Skeletal muscle satellite cell (primary cell): ENCODE measurements at regions not wholly inside any gene's neighbourhood (a gene's known extent, or its start where the extent isn't known, plus 50 kb on each side); places are given as distances from the start of the nearest gene placed in this dataset.

Source experiments
- H3K27me3 ChIP-seq: 2 replicates; pipeline ENCODE4 v1.7.0; 2013; ENCODE audit warnings: low read length; ENCODE audit not compliant: control insufficient read depth, insufficient read depth
- H3K36me3 ChIP-seq: 2 replicates; pipeline ENCODE4 v1.7.0; 2013; ENCODE audit warnings: mild to moderate bottlenecking, control low read depth, low read length; ENCODE audit not compliant: insufficient read depth
- H3K4me1 ChIP-seq: 2 replicates; pipeline ENCODE4 v1.7.0; 2013; ENCODE audit warnings: low read length; ENCODE audit not compliant: control insufficient read depth, insufficient read depth
- H3K4me2 ChIP-seq: 2 replicates; pipeline ENCODE4 v1.7.0; 2013; ENCODE audit warnings: mild to moderate bottlenecking, low read length
- H3K4me3 ChIP-seq: 2 replicates; pipeline ENCODE4 v1.7.0; 2013; ENCODE audit warnings: low read length
- H3K9ac ChIP-seq: 2 replicates; pipeline ENCODE4 v1.7.0; 2013; ENCODE audit warnings: mild to moderate bottlenecking, low read depth, low read length, moderate library complexity
- H3K9me3 ChIP-seq: replicated peaks from 2 replicates; pipeline ENCODE4 v1.7.0; 2013; ENCODE audit warnings: mild to moderate bottlenecking, control low read depth, low read length

DNA sequence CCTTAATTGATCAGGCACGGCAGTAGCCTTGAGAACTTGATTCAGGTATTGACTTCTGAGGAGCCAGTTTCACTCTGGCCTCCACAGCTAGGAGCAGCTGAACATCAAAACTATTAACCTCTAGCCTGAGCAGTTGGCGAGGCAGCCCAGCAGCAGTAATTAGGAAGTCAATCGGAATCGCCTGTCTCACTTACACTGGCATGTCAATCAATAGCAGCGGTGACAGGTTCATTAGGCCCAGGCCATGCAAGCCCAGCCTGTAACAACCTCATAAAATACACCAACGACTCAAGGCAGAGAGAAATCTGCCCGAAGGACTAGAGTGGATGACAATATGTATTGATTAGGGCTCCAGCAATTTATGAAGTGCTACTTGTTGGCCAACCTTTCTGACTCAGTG lies 255.4 kb upstream of the SKOR2 start:
- Histone ChIP-seq H3K9ac (no peak overlapping the region), H3K4me1 (no peaks in the 10 kb centered on the region), H3K36me3 (no peaks in the 10 kb centered on the region), H3K4me3 (no peak overlapping the region), H3K27me3 (no peaks in the 10 kb centered on the region), H3K9me3 (no peaks in the 10 kb centered on the region), H3K4me2 (no peak overlapping the region)

DNA sequence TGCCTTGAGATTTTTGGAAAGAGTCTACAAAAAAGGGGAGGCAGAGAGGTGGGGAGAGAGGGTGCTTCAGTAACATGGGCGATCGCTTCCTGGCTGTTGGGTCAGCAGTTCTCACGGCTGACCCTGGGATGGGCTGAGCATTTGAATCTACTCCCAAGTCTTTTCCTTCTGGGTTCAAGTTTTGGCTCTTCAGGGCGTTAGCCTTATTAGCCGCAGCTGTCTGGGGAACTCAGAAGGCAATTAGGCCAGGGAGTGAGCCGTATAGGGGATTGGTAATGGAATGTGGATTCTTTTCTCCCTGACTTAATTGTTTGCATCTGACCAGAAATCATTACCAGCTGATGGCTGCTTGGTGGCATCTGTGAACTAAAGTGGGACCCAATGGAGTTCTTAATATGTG lies 250.5 kb upstream of the SKOR2 start:
- H3K9ac ChIP-seq: no peak overlapping the region
- H3K4me3 ChIP-seq: no peak overlapping the region
- no peaks in the 10 kb centered on the region for H3K4me1 ChIP-seq
- H3K9me3 ChIP-seq: no peaks in the 10 kb centered on the region
- no peaks in the 10 kb centered on the region for H3K27me3 ChIP-seq
- no peaks in the 10 kb centered on the region for H3K36me3 ChIP-seq
- no peak overlapping the region for H3K4me2 ChIP-seq

DNA sequence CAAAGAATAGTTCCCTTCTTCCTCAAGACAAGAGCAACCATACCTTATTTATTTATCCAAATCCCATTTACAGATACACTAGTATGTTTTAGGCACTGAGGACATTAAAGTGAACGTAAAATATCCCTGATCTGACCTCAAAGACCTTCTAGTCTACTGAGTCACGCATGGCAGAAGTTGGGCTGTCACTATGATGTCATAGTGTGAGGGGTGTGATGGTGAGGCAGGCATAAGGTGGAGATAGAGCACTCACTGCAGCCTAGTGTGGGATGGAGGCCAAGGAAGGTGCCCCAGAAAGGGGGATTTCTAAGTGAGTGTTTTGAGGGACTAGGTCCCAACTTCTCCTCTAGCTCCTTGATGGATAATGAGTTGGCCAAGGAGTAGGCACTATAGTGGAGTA lies 249.5 kb upstream of the SKOR2 start:
- Histone ChIP-seq H3K36me3 (no peaks in the 10 kb centered on the region), H3K4me1 (no peaks in the 10 kb centered on the region), H3K27me3 (no peaks in the 10 kb centered on the region), H3K4me3 (no peak overlapping the region), H3K9ac (no peak overlapping the region), H3K4me2 (no peak overlapping the region), H3K9me3 (no peaks in the 10 kb centered on the region)

DNA sequence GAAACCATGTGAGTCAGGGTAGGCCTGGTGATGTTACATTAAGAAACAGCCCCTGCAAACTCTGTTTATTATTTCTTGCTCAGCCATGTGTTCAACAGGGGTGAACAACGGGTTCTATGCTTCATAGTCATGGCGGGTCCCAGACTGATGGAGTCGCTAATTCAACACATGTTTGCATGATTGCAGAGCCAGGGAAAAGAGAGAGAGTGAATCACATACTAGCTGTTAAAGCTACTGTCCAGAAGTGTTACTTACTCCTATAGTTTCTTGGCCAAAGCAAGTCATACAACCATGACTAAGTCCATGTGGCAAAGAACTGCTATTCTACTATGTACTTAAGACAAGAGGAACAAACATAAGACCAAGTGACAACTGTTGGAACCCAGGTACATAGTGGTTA lies 241.2 kb upstream of the SKOR2 start:
- Histone ChIP-seq H3K36me3 (no peaks in the 10 kb centered on the region), H3K4me1 (peaks cover 14% of the 10 kb centered on the region), H3K9me3 (no peaks in the 10 kb centered on the region), H3K4me3 (no peak overlapping the region), H3K27me3 (no peaks in the 10 kb centered on the region), H3K4me2 (no peak overlapping the region), H3K9ac (no peak overlapping the region)

DNA sequence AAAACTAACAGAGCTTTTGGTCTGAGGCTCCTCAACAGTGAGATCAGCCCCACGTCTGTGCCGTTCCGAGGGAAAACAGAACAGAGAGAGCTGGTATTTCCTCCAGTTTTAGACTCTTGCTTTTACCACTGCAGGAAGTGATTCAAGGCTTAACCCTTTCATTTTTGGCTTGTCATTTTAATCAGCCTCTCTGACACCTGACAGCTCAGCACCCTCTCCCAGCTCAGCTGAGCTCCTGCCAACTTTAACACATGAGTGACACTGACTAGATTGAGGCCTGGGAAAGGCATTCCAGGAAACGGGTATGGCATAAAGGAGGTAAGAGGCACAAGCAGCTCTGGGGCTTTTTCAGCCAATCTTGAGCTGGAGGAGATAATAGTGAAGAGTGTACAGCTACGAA lies 239.4 kb upstream of the SKOR2 start:
- H3K27me3 ChIP-seq: no peaks in the 10 kb centered on the region
- H3K4me3 ChIP-seq: no peak overlapping the region
- H3K36me3 ChIP-seq: no peaks in the 10 kb centered on the region
- no peaks in the 10 kb centered on the region for H3K9me3 ChIP-seq
- peaks cover 14% of the 10 kb centered on the region for H3K4me1 ChIP-seq
- no peak overlapping the region for H3K9ac ChIP-seq
- no peak overlapping the region for H3K4me2 ChIP-seq

DNA sequence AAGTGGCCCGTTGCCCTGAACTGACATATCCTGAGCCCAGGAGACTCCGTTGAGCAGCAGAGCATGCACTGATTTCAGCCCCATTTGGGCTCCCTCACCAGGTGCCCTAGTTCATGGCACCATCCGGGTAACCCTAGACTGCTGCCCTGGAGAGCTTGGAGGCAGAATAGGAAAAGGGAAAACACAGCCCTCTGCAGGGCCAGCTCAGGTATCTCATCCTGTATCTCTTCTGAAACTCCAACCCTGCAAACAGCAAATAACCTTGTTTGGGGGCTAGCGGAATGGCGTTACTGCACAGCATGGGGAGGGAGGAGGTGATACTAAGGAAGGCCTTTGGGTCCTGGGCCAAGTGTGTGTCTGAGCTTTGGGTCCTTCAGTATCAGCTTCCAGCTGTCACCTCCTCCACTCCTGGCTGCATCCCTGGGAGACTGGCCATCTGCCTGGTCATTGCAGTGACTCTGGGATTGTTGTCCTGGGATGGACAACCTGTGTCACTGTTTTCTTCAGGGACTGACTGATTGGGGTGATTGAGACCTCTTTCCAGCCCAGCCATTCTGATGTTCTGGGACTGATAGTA lies 233.8 kb upstream of the SKOR2 start:
- Histone ChIP-seq H3K9me3 (no peaks in the 10 kb centered on the region), H3K27me3 (no peaks in the 10 kb centered on the region), H3K4me1 (peaks cover 2% of the 10 kb centered on the region), H3K36me3 (no peaks in the 10 kb centered on the region), H3K4me3 (no peak overlapping the region), H3K9ac (no peak overlapping the region), H3K4me2 (no peak overlapping the region)

DNA sequence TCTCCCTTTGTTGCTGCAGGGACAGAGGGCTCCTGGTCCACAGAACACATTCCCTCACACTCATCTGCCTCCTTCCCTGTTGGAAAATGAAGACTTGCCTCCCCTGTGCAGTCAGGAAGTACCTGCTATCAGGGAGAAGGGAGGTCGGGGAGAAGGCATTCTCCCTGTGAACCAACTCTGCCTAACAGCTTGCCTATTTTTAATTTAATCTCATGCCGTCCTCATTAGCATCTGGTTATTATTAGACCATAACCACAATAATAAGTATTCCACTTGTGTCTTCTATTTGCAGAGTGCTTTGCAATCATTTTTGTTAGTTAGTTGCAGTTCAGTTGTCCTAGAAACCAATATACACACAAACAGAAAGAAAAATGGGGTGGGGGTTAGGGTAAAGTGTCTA lies 232.6 kb upstream of the SKOR2 start:
- H3K9ac ChIP-seq: no peak overlapping the region
- no peaks in the 10 kb centered on the region for H3K4me1 ChIP-seq
- H3K36me3 ChIP-seq: no peaks in the 10 kb centered on the region
- H3K9me3 ChIP-seq: no peaks in the 10 kb centered on the region
- no peaks in the 10 kb centered on the region for H3K27me3 ChIP-seq
- H3K4me2 ChIP-seq: no peak overlapping the region
- H3K4me3 ChIP-seq: no peak overlapping the region

DNA sequence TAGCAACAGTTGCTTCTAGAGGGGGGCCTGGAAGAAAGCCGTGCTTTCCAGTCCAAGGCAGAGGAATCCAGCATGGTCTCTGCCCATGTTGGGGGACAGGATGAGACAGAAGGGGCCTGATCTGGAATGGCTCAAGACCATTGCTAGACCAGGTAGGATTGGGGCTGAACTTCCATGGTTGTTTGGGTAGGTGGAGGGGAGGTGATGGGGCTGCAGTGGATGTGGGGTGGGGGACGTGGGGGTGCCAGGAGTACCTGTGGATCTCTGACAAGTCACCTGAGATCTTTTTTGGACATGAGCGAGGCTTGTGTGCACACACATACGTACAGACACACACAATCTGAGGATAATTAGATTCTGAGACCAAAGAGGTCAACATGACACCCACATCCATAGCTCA lies 228.7 kb upstream of the SKOR2 start:
- no peaks in the 10 kb centered on the region for H3K4me1 ChIP-seq
- no peaks in the 10 kb centered on the region for H3K36me3 ChIP-seq
- H3K4me3 ChIP-seq: no peak overlapping the region
- H3K9me3 ChIP-seq: no peaks in the 10 kb centered on the region
- H3K4me2 ChIP-seq: no peak overlapping the region
- no peak overlapping the region for H3K9ac ChIP-seq
- no peaks in the 10 kb centered on the region for H3K27me3 ChIP-seq

DNA sequence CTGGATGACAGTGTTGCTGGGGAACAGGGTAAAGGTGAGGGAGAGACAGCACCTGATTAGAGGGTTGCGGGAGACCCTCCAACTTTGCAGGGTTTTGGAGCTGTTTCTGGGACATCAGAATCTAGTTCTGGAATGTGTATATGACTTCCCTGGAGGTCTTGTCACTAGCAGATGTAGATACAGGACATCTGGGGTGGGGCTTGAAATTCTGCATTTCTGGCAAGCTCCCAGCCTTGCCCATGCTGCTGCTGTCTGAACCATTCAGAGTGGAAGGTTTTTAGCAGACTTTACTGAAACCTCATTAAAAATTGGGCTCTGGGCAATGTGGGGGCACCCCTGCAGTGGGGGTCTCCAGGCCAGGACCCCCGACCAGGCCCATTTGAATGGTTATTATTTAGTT lies 220.3 kb upstream of the SKOR2 start:
- Histone ChIP-seq H3K9me3 (no peaks in the 10 kb centered on the region), H3K36me3 (no peaks in the 10 kb centered on the region), H3K4me2 (no peak overlapping the region), H3K4me1 (no peaks in the 10 kb centered on the region), H3K9ac (no peak overlapping the region), H3K27me3 (no peaks in the 10 kb centered on the region), H3K4me3 (no peak overlapping the region)

DNA sequence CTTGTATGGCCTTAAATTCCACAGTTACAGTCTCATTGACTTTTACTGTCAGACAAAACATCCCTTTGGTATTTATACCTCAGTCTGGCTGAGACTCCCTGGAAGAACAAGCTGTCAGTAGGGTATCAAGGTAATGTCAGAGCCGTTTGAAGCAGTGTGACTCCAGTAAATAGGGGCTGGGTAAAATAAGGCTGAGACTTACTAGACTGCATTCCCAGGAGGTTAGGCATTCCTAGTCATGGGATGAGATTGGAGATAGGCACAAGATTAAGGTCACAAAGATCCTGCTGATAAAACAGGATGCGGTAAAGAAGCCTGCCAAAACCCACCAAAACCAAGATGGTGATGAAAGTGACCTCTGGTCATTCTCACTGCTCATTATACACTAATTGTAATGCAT lies 219.5 kb upstream of the SKOR2 start:
- Histone ChIP-seq H3K4me1 (no peaks in the 10 kb centered on the region), H3K9ac (no peak overlapping the region), H3K4me2 (no peak overlapping the region), H3K9me3 (no peaks in the 10 kb centered on the region), H3K4me3 (no peak overlapping the region), H3K27me3 (no peaks in the 10 kb centered on the region), H3K36me3 (no peaks in the 10 kb centered on the region)

DNA sequence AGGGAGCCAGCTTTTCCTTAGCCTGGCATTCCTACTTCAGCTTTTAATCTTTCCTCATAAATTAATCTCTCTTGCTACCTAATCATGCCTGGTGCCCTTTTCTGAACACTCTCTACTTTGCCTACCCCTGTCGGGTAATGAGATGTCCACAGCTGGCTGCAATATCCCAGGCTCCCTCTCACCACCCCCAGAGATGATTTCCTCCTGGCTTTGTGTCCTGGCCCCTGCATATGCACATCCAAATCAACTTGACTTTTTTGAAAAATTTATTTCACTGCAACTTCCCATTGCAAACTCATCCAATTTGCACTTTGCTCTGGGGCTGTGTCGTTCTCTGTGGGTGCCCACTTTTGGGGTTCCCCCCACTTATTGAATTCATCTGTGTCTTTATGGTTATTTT lies 218.1 kb upstream of the SKOR2 start:
- H3K36me3 ChIP-seq: no peaks in the 10 kb centered on the region
- no peak overlapping the region for H3K9ac ChIP-seq
- no peaks in the 10 kb centered on the region for H3K9me3 ChIP-seq
- no peaks in the 10 kb centered on the region for H3K4me1 ChIP-seq
- no peak overlapping the region for H3K4me2 ChIP-seq
- no peak overlapping the region for H3K4me3 ChIP-seq
- H3K27me3 ChIP-seq: no peaks in the 10 kb centered on the region

DNA sequence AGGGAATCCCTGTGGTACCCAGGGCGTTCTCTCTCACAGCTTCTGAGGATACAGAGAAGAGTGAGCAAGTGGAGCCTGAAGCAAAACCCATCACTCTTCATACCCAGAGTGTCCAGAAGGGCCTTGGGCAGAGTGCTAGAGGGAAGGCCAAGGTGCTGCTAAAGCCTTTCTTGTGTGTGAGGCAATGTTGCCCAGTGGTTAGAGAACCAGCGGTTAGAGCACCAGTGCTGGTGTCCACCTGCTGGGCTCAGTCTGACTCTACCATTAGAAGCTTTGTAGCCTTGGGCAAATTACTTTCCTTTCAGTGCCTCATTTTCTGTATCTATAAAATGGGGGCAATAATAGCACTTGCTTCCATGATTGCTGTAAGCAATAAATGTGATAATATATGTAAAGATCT lies 210.5 kb upstream of the SKOR2 start:
- H3K4me2 ChIP-seq: no peak overlapping the region
- H3K4me1 ChIP-seq: no peaks in the 10 kb centered on the region
- H3K4me3 ChIP-seq: no peak overlapping the region
- H3K36me3 ChIP-seq: no peaks in the 10 kb centered on the region
- H3K27me3 ChIP-seq: no peaks in the 10 kb centered on the region
- H3K9ac ChIP-seq: no peak overlapping the region
- H3K9me3 ChIP-seq: no peaks in the 10 kb centered on the region
